H9 (cell line): ENCODE measurements at regions not wholly inside any gene's neighbourhood (a gene's known extent, or its start where the extent isn't known, plus 50 kb on each side); places are given as distances from the start of the nearest gene placed in this dataset.

Experiments used
- DNase-seq: peaks from one replicate; pipeline ENCODE4 v3.0.0-alpha.2; 2017
- H2AFZ ChIP-seq: one replicate; pipeline ENCODE4 v1.6.1; 2013; ENCODE audit warnings: mild to moderate bottlenecking, low read length, control low read depth, moderate library complexity
- H2AK5ac ChIP-seq: 2 replicates; pipeline ENCODE4 v1.6.1; 2013; ENCODE audit warnings: low read length, control low read depth, mixed read lengths; ENCODE audit not compliant: insufficient read length
- H2BK120ac ChIP-seq: one replicate; pipeline ENCODE4 v1.6.1; 2013; ENCODE audit warnings: low read depth, mild to moderate bottlenecking, low read length, control low read depth, inconsistent platforms; ENCODE audit not compliant: poor library complexity, severe bottlenecking
- H2BK12ac ChIP-seq: 2 replicates; pipeline ENCODE4 v1.6.1; 2013; ENCODE audit warnings: low read length, control low read depth, mixed read lengths, low read depth; ENCODE audit not compliant: insufficient read length
- H2BK15ac ChIP-seq: 2 replicates; pipeline ENCODE4 v1.6.1; 2013; ENCODE audit warnings: low read depth, low read length, control low read depth
- H2BK20ac ChIP-seq: one replicate; pipeline ENCODE4 v1.6.1; 2013; ENCODE audit warnings: low read depth, mild to moderate bottlenecking, low read length, control low read depth, inconsistent platforms; ENCODE audit not compliant: poor library complexity, severe bottlenecking
- H2BK5ac ChIP-seq: 2 replicates; pipeline ENCODE4 v1.6.1; 2013; ENCODE audit warnings: low read length, control low read depth, mixed read lengths; ENCODE audit not compliant: insufficient read length
- H3K14ac ChIP-seq: 2 replicates; pipeline ENCODE4 v1.6.1; 2013; ENCODE audit warnings: low read length, control low read depth; ENCODE audit not compliant: insufficient read depth
- H3K18ac ChIP-seq: 2 replicates; pipeline ENCODE4 v1.6.1; 2013; ENCODE audit warnings: low read depth, mild to moderate bottlenecking, mixed read lengths, low read length, control low read depth; ENCODE audit not compliant: insufficient read length
- H3K23ac ChIP-seq: 2 replicates; pipeline ENCODE4 v1.6.1; 2013; ENCODE audit warnings: low read length, control low read depth, mixed read lengths, low read depth; ENCODE audit not compliant: insufficient read length
- H3K23me2 ChIP-seq: 2 replicates; pipeline ENCODE4 v1.6.1; 2013; ENCODE audit warnings: low read depth, mild to moderate bottlenecking, mixed read lengths, low read length, control low read depth; ENCODE audit not compliant: insufficient read length, poor library complexity, severe bottlenecking
- H3K27ac ChIP-seq: 2 replicates; pipeline ENCODE4 v1.5.1; 2013; ENCODE audit warnings: low read length, control low read depth, mixed read lengths, low read depth; ENCODE audit not compliant: insufficient read length
- H3K27me3 ChIP-seq: 2 replicates; pipeline ENCODE4 v1.6.1; 2013; ENCODE audit warnings: low read length, control low read depth, inconsistent platforms; ENCODE audit not compliant: insufficient read depth
- H3K4ac ChIP-seq: 2 replicates; pipeline ENCODE4 v1.6.1; 2013; ENCODE audit warnings: low read depth, mild to moderate bottlenecking, control low read depth, inconsistent platforms, low read length, moderate library complexity
- H3K4me1 ChIP-seq: 2 replicates; pipeline ENCODE4 v1.6.1; 2013; ENCODE audit warnings: low read length, control low read depth, inconsistent platforms; ENCODE audit not compliant: insufficient read depth
- H3K4me2 ChIP-seq: 2 replicates; pipeline ENCODE4 v1.6.1; 2013; ENCODE audit warnings: low read length, control low read depth, mixed read lengths; ENCODE audit not compliant: insufficient read length, insufficient read depth
- H3K56ac ChIP-seq: 2 replicates; pipeline ENCODE4 v1.6.1; 2013; ENCODE audit warnings: low read depth, mild to moderate bottlenecking, mixed read lengths, low read length, control low read depth; ENCODE audit not compliant: insufficient read length
- H3K79me1 ChIP-seq: 2 replicates; pipeline ENCODE4 v1.6.1; 2013; ENCODE audit warnings: low read depth, mild to moderate bottlenecking, moderate library complexity, low read length, control low read depth, inconsistent platforms; ENCODE audit not compliant: insufficient read depth, poor library complexity, severe bottlenecking
- H3K79me2 ChIP-seq: 2 replicates; pipeline ENCODE4 v1.6.1; 2013; ENCODE audit warnings: low read length, control low read depth, inconsistent platforms; ENCODE audit not compliant: insufficient read depth
- H3K9ac ChIP-seq: 2 replicates; pipeline ENCODE4 v1.6.1; 2013; ENCODE audit warnings: low read length, control low read depth, mixed read lengths; ENCODE audit not compliant: insufficient read length; ENCODE audit errors: extremely low read depth
- H3K9me3 ChIP-seq: one replicate; pipeline ENCODE4 v1.6.1; 2013; ENCODE audit warnings: low read depth, low read length, inconsistent platforms; ENCODE audit not compliant: control insufficient read depth
- H3T11ph ChIP-seq: one replicate; pipeline ENCODE4 v1.6.1; 2013; ENCODE audit warnings: mild to moderate bottlenecking, low read length, control low read depth, inconsistent platforms
- H4K20me1 ChIP-seq: one replicate; pipeline ENCODE4 v1.6.1; 2013; ENCODE audit not compliant: control insufficient read depth, insufficient read length, insufficient read depth
- H4K5ac ChIP-seq: 2 replicates; pipeline ENCODE4 v1.6.1; 2013; ENCODE audit warnings: low read depth, mild to moderate bottlenecking, mixed read lengths, low read length, control low read depth; ENCODE audit not compliant: insufficient read length
- H4K8ac ChIP-seq: replicated peaks from 2 replicates; pipeline ENCODE4 v1.6.1; 2013; ENCODE audit warnings: low read length, control low read depth, mixed read lengths, low read depth; ENCODE audit not compliant: insufficient read length
- H4K91ac ChIP-seq: 2 replicates; pipeline ENCODE4 v1.6.1; 2013; ENCODE audit warnings: low read depth, mild to moderate bottlenecking, moderate library complexity, mixed read lengths, low read length, control low read depth; ENCODE audit not compliant: insufficient read length
- H3K27ac Mint-ChIP-seq, 3 experiments: 2 replicates in 2 of 3; 3 replicates in 1 of 3; pipeline ENCODE4 v1.8.0; 2020 to 2021; ENCODE audit warnings: mixed read lengths in 3 of 3, mild to moderate bottlenecking in 1 of 3, moderate library complexity in 1 of 3
- H3K27me3 Mint-ChIP-seq: 2 replicates; pipeline ENCODE4 v1.8.0; 2021; ENCODE audit warnings: low read depth, mild to moderate bottlenecking, moderate library complexity, mixed read lengths
- H3K36me3 Mint-ChIP-seq, 3 experiments: 2 replicates in 2 of 3; 3 replicates in 1 of 3; pipeline ENCODE4 v1.8.0; 2020 to 2021; ENCODE audit warnings: low read depth in 3 of 3, mixed read lengths in 3 of 3; ENCODE audit not compliant: insufficient read depth in 1 of 3
- H3K4me1 Mint-ChIP-seq, 2 experiments: 2 replicates each; pipeline ENCODE4 v1.8.0; 2020; ENCODE audit warnings: mixed read lengths in 2 of 2
- H3K4me3 Mint-ChIP-seq, 2 experiments: 2 replicates in 1 of 2; 3 replicates in 1 of 2; pipeline ENCODE4 v1.8.0; 2020 to 2021; ENCODE audit warnings: mild to moderate bottlenecking in 2 of 2, mixed read lengths in 2 of 2, moderate library complexity in 1 of 2
- H3K9me3 Mint-ChIP-seq, 2 experiments: 2 replicates in 1 of 2; 3 replicates in 1 of 2; pipeline ENCODE4 v1.8.0; 2020; ENCODE audit warnings: mild to moderate bottlenecking in 2 of 2, mixed read lengths in 2 of 2, moderate library complexity in 1 of 2
- WGBS: extraction: QIAGEN DNeasy Blood & Tissue Kit; methylation state at CpG from one replicate; pipeline ENCODE4 v1.1.7; 2013; ENCODE audit warnings: missing lambda C conversion rate, low lambda C conversion rate, mixed read lengths; ENCODE audit not compliant: insufficient read length; ENCODE audit errors: extremely low coverage; 5-methylcytosine and 5-hydroxymethylcytosine counted together
- TF ChIP-seq, protein P1 (sequence below): fragments of 200-600 bp; sonication (generic); conservative IDR thresholded peaks from 3 replicates; pipeline ENCODE4 v1.8.0; 2021; ENCODE audit warnings: antibody characterized with exemption, mild to moderate bottlenecking

DNA sequence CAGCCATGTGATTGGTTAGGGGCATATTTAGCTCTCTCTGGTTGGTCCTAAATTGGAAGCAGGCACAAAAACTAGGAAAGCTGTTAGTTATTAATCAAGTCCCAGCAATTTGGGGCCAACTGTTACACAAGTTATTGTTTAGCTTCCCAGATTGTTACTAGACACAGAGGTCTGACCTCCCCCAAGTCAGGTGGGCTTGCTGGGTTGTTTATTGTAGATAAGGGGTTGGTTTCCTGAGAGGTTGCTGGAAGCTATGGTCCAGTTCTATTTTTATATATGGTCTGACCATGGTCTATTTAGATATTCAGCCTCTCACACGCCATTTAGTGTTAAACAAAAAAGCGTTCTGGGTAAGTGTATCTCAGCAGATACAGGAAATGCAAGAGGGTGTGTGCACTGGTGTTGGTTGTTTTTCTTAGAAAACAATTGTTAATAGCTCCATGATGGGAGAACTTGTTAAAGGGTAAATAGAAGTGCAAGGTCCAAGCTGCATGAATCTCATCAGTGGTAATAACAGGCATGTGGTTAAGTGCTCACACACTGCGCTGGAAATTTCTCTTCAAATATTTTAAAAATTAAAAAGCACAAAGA lies 150.0 kb downstream of the RAP2A start:
- Histone ChIP-seq H3K4me1 (no peaks in the 10 kb centered on the region), H4K91ac (no peak overlapping the region), H3K23ac (no peak overlapping the region), H4K8ac (no peak overlapping the region), H3K9me3 (no peaks in the 10 kb centered on the region), H3K23me2 (no peaks in the 10 kb centered on the region), H2BK5ac (no peak overlapping the region), H3K14ac (no peak overlapping the region), H3K4me2 (no peak overlapping the region), H4K5ac (no peak overlapping the region), H3K4ac (no peak overlapping the region), H3K79me2 (no peaks in the 10 kb centered on the region), H2BK12ac (no peak overlapping the region), H3K27ac (no peak overlapping the region), H2AK5ac (no peak overlapping the region), H3K9ac (no peak overlapping the region), H3K79me1 (no peaks in the 10 kb centered on the region), H2AFZ (no peak overlapping the region), H4K20me1 (no peaks in the 10 kb centered on the region), H3K56ac (no peak overlapping the region), H3T11ph (no peak overlapping the region), H3K27me3 (no peaks in the 10 kb centered on the region), H2BK20ac (no peak overlapping the region), H2BK15ac (no peak overlapping the region), H3K18ac (no peak overlapping the region), H2BK120ac (no peak overlapping the region)
- Mint-ChIP-seq H3K36me3 (no peaks in the 10 kb centered on the region), H3K27me3 (no peaks in the 10 kb centered on the region), H3K4me3 (no peak overlapping the region), H3K9me3 (peaks cover 0 to 6% of the 10 kb centered on the region in 2 experiments; a peak in 2 of 5 replicates), H3K4me1 (peaks cover 0 to 2% of the 10 kb centered on the region in 2 experiments; a peak in 1 of 4 replicates), H3K27ac (no peak overlapping the region)
- WGBS: no CpG with 5 or more reads among the region's 3 CpGs
- DNase-seq: no peak
- TF ChIP-seq, protein P1, sequence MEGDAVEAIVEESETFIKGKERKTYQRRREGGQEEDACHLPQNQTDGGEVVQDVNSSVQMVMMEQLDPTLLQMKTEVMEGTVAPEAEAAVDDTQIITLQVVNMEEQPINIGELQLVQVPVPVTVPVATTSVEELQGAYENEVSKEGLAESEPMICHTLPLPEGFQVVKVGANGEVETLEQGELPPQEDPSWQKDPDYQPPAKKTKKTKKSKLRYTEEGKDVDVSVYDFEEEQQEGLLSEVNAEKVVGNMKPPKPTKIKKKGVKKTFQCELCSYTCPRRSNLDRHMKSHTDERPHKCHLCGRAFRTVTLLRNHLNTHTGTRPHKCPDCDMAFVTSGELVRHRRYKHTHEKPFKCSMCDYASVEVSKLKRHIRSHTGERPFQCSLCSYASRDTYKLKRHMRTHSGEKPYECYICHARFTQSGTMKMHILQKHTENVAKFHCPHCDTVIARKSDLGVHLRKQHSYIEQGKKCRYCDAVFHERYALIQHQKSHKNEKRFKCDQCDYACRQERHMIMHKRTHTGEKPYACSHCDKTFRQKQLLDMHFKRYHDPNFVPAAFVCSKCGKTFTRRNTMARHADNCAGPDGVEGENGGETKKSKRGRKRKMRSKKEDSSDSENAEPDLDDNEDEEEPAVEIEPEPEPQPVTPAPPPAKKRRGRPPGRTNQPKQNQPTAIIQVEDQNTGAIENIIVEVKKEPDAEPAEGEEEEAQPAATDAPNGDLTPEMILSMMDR: no peak
